ENCODE measurements at regions not wholly inside any gene's neighbourhood (a gene's known extent, or its start where the extent isn't known, plus 50 kb on each side); places are given as distances from the start of the nearest gene placed in this dataset.

GRCh38 chr3:13242364-13242737 lies 169.1 kb upstream of the IQSEC1 start:
- TF ChIP-seq POLR2A (IDR thresholded peaks at IDR 0.05) (no peak), CTCF (IDR thresholded peaks at IDR 0.05) (no peak)

All from Peyer's patch (tissue), 4 donors.